Esophagus squamous epithelium (tissue), 4 donors: ENCODE measurements at regions not wholly inside any gene's neighbourhood (a gene's known extent, or its start where the extent isn't known, plus 50 kb on each side); places are given as distances from the start of the nearest gene placed in this dataset.

ENCODE experiments used
- CTCF ChIP-seq, 6 experiments: fragments of 450-650 bp in 4 of 6; fragments of 200-600 bp in 2 of 6; sonication (generic) in 2 of 6; IDR thresholded peaks; one replicate each; pipeline ENCODE4 v1.5.1; 2016 to 2019; ENCODE audit warnings: antibody characterized with exemption in 6 of 6, mild to moderate bottlenecking in 4 of 6, moderate library complexity in 4 of 6
- POLR2A ChIP-seq, 4 donors: fragments of 450-650 bp; IDR thresholded peaks; one replicate each; pipeline ENCODE4 v1.6.1; 2017; ENCODE audit warnings: antibody characterized with exemption in 4 of 4, mild to moderate bottlenecking in 4 of 4, moderate library complexity in 3 of 4

- TF ChIP-seq CTCF (IDR thresholded peaks at IDR 0.05): no peak
- TF ChIP-seq POLR2A (IDR thresholded peaks at IDR 0.05): no peak
These were observed 142.1 kb downstream of the HAO1 start for GRCh38 chr20:7798176-7798575.
